DND-41 (cell line): ENCODE measurements at regions not wholly inside any gene's neighbourhood (a gene's known extent, or its start where the extent isn't known, plus 50 kb on each side); places are given as distances from the start of the nearest gene placed in this dataset.
"Not testable (repeated sequence)": the region's sequence is repeated elsewhere in the genome, so short reads cannot be mapped to it uniquely, and the experiment has no call there.

ENCODE experiments used
- EZH2 ChIP-seq: IDR thresholded peaks from 3 replicates; pipeline ENCODE4 v1.6.1; 2012; ENCODE audit warnings: borderline replicate concordance, low read depth, mild to moderate bottlenecking, moderate library complexity, low read length, inconsistent platforms; ENCODE audit not compliant: severe bottlenecking
- TF ChIP-seq, protein P1 (sequence below): IDR thresholded peaks from 2 replicates; pipeline ENCODE4 v1.5.1; 2012; ENCODE audit warnings: borderline replicate concordance, low read length, moderate library complexity, mild to moderate bottlenecking; ENCODE audit not compliant: poor library complexity, severe bottlenecking; ENCODE audit errors: extremely low read depth

GRCh38 chr17:30638968-30639367, 161.8 kb downstream of the GOSR1 start:
- TF ChIP-seq, protein P1, sequence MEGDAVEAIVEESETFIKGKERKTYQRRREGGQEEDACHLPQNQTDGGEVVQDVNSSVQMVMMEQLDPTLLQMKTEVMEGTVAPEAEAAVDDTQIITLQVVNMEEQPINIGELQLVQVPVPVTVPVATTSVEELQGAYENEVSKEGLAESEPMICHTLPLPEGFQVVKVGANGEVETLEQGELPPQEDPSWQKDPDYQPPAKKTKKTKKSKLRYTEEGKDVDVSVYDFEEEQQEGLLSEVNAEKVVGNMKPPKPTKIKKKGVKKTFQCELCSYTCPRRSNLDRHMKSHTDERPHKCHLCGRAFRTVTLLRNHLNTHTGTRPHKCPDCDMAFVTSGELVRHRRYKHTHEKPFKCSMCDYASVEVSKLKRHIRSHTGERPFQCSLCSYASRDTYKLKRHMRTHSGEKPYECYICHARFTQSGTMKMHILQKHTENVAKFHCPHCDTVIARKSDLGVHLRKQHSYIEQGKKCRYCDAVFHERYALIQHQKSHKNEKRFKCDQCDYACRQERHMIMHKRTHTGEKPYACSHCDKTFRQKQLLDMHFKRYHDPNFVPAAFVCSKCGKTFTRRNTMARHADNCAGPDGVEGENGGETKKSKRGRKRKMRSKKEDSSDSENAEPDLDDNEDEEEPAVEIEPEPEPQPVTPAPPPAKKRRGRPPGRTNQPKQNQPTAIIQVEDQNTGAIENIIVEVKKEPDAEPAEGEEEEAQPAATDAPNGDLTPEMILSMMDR = not testable (repeated sequence)
- TF ChIP-seq EZH2 = not testable (repeated sequence)
